ENCODE measurements at regions not wholly inside any gene's neighbourhood (a gene's known extent, or its start where the extent isn't known, plus 50 kb on each side); places are given as distances from the start of the nearest gene placed in this dataset.

GRCh38 chr6:90676516-90677300, 89.8 kb upstream of the MAP3K7 start:
- TF ChIP-seq RAD21 (IDR thresholded peaks at IDR 0.05 in 1 of 2, conservative IDR thresholded peaks at IDR 0.05 in 1 of 2; ENCODE audit: low read depth in 2 of 2, low read length in 2 of 2) (no peak), CHD2 (IDR thresholded peaks at IDR 0.05; ENCODE audit: low read length) (no peak), TBP (IDR thresholded peaks at IDR 0.05; ENCODE audit: low read depth, low read length) (no peak), POLR2A (IDR thresholded peaks at IDR 0.05; ENCODE audit: control extremely low read depth in 1 of 2, low read depth in 2 of 2, low read length in 2 of 2) (peak in 1 of 2 experiments; percentile 54; a peak in 1 of 3 replicates), EZH2 (IDR thresholded peaks at IDR 0.05; ENCODE audit: low read depth, low read length, severe bottlenecking) (no peak), TEAD4 (IDR thresholded peaks at IDR 0.05; ENCODE audit: low read depth, low read length) (peak; percentile 87), CTCF (IDR thresholded peaks at IDR 0.05; ENCODE audit: control extremely low read depth in 1 of 3, insufficient read depth in 1 of 3, low read depth in 1 of 3, low read length in 3 of 3) (no peak), EP300 (IDR thresholded peaks at IDR 0.05; ENCODE audit: borderline replicate concordance in 1 of 2, low read depth in 2 of 2, low read length in 2 of 2) (peak in 1 of 2 experiments; percentile 26; a peak in 1 of 3 replicates), SIN3A (conservative IDR thresholded peaks at IDR 0.05 in 1 of 2, IDR thresholded peaks at IDR 0.05 in 1 of 2; ENCODE audit: low read depth in 1 of 2, low read length in 2 of 2) (no peak), ASH2L (IDR thresholded peaks at IDR 0.05; ENCODE audit: low read length) (no peak), BRCA1 (IDR thresholded peaks at IDR 0.05; ENCODE audit: low read depth, low read length) (no peak)
- TF ChIP-seq, protein P1, sequence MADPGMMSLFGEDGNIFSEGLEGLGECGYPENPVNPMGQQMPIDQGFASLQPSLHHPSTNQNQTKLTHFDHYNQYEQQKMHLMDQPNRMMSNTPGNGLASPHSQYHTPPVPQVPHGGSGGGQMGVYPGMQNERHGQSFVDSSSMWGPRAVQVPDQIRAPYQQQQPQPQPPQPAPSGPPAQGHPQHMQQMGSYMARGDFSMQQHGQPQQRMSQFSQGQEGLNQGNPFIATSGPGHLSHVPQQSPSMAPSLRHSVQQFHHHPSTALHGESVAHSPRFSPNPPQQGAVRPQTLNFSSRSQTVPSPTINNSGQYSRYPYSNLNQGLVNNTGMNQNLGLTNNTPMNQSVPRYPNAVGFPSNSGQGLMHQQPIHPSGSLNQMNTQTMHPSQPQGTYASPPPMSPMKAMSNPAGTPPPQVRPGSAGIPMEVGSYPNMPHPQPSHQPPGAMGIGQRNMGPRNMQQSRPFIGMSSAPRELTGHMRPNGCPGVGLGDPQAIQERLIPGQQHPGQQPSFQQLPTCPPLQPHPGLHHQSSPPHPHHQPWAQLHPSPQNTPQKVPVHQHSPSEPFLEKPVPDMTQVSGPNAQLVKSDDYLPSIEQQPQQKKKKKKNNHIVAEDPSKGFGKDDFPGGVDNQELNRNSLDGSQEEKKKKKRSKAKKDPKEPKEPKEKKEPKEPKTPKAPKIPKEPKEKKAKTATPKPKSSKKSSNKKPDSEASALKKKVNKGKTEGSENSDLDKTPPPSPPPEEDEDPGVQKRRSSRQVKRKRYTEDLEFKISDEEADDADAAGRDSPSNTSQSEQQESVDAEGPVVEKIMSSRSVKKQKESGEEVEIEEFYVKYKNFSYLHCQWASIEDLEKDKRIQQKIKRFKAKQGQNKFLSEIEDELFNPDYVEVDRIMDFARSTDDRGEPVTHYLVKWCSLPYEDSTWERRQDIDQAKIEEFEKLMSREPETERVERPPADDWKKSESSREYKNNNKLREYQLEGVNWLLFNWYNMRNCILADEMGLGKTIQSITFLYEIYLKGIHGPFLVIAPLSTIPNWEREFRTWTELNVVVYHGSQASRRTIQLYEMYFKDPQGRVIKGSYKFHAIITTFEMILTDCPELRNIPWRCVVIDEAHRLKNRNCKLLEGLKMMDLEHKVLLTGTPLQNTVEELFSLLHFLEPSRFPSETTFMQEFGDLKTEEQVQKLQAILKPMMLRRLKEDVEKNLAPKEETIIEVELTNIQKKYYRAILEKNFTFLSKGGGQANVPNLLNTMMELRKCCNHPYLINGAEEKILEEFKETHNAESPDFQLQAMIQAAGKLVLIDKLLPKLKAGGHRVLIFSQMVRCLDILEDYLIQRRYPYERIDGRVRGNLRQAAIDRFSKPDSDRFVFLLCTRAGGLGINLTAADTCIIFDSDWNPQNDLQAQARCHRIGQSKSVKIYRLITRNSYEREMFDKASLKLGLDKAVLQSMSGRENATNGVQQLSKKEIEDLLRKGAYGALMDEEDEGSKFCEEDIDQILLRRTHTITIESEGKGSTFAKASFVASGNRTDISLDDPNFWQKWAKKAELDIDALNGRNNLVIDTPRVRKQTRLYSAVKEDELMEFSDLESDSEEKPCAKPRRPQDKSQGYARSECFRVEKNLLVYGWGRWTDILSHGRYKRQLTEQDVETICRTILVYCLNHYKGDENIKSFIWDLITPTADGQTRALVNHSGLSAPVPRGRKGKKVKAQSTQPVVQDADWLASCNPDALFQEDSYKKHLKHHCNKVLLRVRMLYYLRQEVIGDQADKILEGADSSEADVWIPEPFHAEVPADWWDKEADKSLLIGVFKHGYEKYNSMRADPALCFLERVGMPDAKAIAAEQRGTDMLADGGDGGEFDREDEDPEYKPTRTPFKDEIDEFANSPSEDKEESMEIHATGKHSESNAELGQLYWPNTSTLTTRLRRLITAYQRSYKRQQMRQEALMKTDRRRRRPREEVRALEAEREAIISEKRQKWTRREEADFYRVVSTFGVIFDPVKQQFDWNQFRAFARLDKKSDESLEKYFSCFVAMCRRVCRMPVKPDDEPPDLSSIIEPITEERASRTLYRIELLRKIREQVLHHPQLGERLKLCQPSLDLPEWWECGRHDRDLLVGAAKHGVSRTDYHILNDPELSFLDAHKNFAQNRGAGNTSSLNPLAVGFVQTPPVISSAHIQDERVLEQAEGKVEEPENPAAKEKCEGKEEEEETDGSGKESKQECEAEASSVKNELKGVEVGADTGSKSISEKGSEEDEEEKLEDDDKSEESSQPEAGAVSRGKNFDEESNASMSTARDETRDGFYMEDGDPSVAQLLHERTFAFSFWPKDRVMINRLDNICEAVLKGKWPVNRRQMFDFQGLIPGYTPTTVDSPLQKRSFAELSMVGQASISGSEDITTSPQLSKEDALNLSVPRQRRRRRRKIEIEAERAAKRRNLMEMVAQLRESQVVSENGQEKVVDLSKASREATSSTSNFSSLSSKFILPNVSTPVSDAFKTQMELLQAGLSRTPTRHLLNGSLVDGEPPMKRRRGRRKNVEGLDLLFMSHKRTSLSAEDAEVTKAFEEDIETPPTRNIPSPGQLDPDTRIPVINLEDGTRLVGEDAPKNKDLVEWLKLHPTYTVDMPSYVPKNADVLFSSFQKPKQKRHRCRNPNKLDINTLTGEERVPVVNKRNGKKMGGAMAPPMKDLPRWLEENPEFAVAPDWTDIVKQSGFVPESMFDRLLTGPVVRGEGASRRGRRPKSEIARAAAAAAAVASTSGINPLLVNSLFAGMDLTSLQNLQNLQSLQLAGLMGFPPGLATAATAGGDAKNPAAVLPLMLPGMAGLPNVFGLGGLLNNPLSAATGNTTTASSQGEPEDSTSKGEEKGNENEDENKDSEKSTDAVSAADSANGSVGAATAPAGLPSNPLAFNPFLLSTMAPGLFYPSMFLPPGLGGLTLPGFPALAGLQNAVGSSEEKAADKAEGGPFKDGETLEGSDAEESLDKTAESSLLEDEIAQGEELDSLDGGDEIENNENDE (IDR thresholded peaks at IDR 0.05; ENCODE audit: insufficient replicate concordance, low read length): no peak

Data from H1 (cell line).